B cell (primary cell): ENCODE measurements at regions not wholly inside any gene's neighbourhood (a gene's known extent, or its start where the extent isn't known, plus 50 kb on each side); places are given as distances from the start of the nearest gene placed in this dataset.

Source experiments
- CTCF ChIP-seq: fragments of 200-600 bp; IDR thresholded peaks from one replicate; pipeline ENCODE4 v1.8.0; 2022; ENCODE audit warnings: antibody characterized with exemption, mild to moderate bottlenecking
- EZH2 ChIP-seq: IDR thresholded peaks from 2 replicates; pipeline ENCODE4 v1.6.1; 2012; ENCODE audit warnings: borderline replicate concordance, low read depth, mild to moderate bottlenecking, moderate library complexity, low read length; ENCODE audit not compliant: insufficient read depth, poor library complexity, severe bottlenecking

GRCh38 chr6:91437315-91437729, 850.5 kb upstream of the MAP3K7 start:
- TF ChIP-seq EZH2, result no peak
- no peak for TF ChIP-seq CTCF
